ENCODE measurements at regions not wholly inside any gene's neighbourhood (a gene's known extent, or its start where the extent isn't known, plus 50 kb on each side); places are given as distances from the start of the nearest gene placed in this dataset.
"Not testable (repeated sequence)": the region's sequence is repeated elsewhere in the genome, so short reads cannot be mapped to it uniquely, and the experiment has no call there.

GRCh38 chr1:82813386-82813785, 1012.7 kb downstream of the ADGRL2 start:
- DNase-seq (ENCODE audit: low read depth in 4 of 4, low spot score in 3 of 4) = no peak

GRCh38 chr1:82810601-82811000, 1009.9 kb downstream of the ADGRL2 start:
- DNase-seq (ENCODE audit: low read depth in 4 of 4, low spot score in 3 of 4) = no peak

DNA sequence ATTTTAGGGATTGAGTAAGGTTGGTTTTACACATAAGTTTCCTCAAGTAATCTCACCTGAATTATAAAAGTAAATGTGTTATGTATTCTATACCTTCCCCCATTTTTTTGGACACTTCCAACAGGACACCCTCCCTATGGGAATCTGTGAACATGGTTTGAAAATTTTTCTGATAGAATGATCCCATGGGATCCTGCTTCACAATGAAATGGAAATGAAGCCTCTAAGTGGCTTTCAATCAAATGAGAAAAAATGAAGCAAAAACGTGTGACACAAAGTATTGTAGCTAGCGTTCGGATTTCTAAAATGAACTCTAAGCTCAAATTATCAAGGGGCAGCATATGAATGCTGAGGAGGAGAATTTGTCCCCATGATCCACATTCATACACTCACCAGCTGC, 1006.8 kb downstream of the ADGRL2 start:
- no peak for DNase-seq (ENCODE audit: low read depth in 4 of 4, low spot score in 3 of 4)

GRCh38 chr1:82806133-82806532, 1005.4 kb downstream of the ADGRL2 start:
- DNase-seq (ENCODE audit: low read depth in 4 of 4, low spot score in 3 of 4) = no peak

- DNase-seq (ENCODE audit: low read depth in 4 of 4, low spot score in 3 of 4) = no peak
Observed at GRCh38 chr1:82801176-82801575, 1000.4 kb downstream of the ADGRL2 start.

- DNase-seq (ENCODE audit: low read depth in 4 of 4, low spot score in 3 of 4) = no peak
Observed at GRCh38 chr1:82800721-82801120, 1000.0 kb downstream of the ADGRL2 start.

GRCh38 chr1:82799261-82799660, 998.5 kb downstream of the ADGRL2 start:
- no peak for DNase-seq (ENCODE audit: low read depth in 4 of 4, low spot score in 3 of 4)

DNA sequence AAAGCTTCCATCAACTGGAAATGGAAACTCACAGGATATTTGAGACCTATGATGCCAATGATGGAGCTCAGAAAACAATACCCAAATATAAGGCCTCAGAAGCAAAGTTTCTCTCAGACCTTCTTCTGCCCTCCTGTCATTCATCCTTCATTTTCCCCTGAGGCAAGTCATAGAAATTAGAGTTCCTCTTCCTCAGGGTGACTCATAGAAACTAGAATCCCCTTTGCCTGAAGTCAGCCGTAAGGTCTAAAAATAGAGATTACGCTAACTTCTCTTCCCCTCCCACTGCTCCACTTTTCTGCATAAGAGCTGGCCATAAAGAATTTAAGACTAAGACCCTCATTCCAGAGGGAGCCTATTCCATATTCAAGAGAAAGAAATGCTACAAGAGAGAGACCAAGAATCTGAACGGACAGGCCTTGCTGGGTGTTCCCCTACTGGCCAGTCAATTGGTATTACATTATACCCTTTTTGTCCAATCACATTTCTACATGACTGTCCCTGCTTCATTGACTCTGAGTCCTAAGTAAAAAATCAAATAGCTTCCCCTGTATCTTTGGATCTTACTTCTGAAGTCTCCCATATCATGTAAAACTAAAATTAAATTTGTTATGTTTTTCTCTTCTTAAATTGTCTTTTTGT, 994.9 kb downstream of the ADGRL2 start:
- no peak for DNase-seq (ENCODE audit: low read depth in 4 of 4, low spot score in 3 of 4)

DNA sequence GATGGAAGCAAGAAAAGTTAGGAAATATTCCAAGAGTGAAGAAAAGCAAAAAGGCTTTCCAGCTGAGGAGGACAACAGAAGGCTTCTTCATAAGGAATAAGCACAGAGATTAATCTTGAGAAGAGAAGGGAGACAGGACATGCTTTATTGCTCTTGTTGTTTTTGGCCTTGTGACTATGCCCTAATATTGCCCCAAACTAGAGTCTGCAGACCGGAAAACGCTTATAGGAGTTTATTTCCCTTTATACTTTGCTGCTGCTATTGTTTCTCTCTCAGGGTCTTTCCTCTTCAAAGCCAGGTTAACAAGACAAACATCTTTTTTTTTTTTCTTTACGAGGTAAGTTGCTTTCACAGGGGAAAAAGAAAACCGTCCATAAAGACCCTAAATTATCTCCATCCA, 991.4 kb downstream of the ADGRL2 start:
- DNase-seq (ENCODE audit: low read depth in 4 of 4, low spot score in 3 of 4) = no peak

DNA sequence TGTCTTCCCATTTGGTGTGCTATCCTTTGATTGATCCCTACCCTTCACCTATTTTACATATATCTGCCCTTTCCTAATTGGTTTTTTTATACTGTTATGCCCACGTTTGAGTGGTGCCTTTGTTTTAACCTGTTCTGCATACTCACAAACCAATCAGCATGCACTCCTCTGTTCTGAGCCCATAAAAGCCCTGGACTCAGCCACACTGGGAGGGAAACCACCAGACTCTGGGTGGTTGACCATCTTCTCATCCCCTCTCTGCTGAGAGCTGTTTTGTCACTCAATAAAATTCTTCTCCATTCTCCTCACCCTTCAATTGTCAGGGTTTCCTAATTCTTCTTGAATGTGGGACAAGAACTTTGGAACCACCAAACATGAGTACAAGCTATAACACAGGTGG, 989.8 kb downstream of the ADGRL2 start:
- no peak for DNase-seq (ENCODE audit: low read depth in 4 of 4, low spot score in 3 of 4)

- DNase-seq (ENCODE audit: low read depth in 4 of 4, low spot score in 3 of 4) = no peak
Observed at GRCh38 chr1:82788660-82789059, 987.9 kb downstream of the ADGRL2 start.

- no peak for DNase-seq (ENCODE audit: low read depth in 4 of 4, low spot score in 3 of 4)
Observed at GRCh38 chr1:82788038-82788437, 987.3 kb downstream of the ADGRL2 start.

- DNase-seq (ENCODE audit: low read depth in 4 of 4, low spot score in 3 of 4) = no peak
Observed at GRCh38 chr1:82786883-82787282, 986.1 kb downstream of the ADGRL2 start.

GRCh38 chr1:82785268-82785790, 984.6 kb downstream of the ADGRL2 start:
- DNase-seq (ENCODE audit: low read depth in 4 of 4, low spot score in 3 of 4) = no peak

- DNase-seq (ENCODE audit: low read depth in 4 of 4, low spot score in 3 of 4) = no peak
Observed at GRCh38 chr1:82783044-82783443, 982.3 kb downstream of the ADGRL2 start.

- no peak for DNase-seq (ENCODE audit: low read depth in 4 of 4, low spot score in 3 of 4)
Observed at GRCh38 chr1:82782599-82782998, 981.9 kb downstream of the ADGRL2 start.

GRCh38 chr1:82778612-82779011, 977.9 kb downstream of the ADGRL2 start:
- no peak for DNase-seq (ENCODE audit: low read depth in 4 of 4, low spot score in 3 of 4)

- DNase-seq (ENCODE audit: low read depth in 4 of 4, low spot score in 3 of 4) = no peak
Observed at GRCh38 chr1:82777240-82777639, 976.5 kb downstream of the ADGRL2 start.

DNA sequence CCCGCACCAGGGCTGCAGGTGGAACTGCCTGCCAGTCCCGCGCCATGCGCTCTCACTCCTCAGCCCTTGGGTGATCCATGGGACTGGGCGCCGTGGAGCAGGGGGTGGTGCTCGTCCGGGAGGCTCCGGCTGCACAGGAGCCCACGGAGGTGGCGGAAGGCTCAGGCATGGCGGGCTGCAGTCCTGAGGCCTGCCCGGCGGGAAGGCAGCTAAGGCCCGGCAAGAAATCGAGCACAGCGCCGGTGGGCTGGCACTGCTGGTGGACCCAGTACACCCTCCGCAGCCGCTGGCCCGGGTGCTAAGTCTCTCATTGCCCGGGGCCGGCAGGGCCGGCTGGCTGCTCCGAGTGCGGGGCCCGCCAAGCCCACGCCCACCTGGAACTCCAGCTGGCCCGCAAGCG, 976.0 kb downstream of the ADGRL2 start:
- not testable (repeated sequence) for DNase-seq (ENCODE audit: low read depth in 4 of 4, low spot score in 3 of 4)

DNA sequence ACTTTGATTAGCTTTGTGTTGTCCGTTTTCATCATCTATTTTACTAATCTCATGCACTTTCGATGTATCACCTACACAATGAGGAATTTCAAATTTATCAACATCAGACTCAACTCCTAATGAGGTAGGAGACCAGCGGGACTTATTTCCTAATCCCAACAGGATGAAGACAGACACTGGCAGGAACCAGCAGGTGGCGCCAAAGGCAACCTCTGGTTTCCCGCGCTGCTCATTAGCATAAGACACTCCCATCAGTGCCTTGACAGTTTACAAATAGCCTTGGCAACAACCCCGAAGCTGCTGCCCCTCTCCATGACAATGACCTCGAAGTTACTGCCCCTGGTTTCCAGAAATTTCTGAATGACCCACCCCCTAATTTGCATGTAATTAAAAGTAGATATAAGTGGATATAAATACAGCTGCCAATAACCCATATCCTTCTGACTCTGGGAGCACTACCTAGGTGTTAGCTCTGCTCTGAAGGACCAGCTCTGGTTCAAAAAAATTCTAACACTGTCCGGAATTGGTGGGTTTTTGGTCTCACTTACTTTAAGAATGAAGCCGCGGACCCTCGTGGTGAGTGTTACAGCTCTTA, 974.8 kb downstream of the ADGRL2 start:
- peak in 1 of 4 donors; percentile 18 for DNase-seq (ENCODE audit: low read depth in 4 of 4, low spot score in 3 of 4)

DNA sequence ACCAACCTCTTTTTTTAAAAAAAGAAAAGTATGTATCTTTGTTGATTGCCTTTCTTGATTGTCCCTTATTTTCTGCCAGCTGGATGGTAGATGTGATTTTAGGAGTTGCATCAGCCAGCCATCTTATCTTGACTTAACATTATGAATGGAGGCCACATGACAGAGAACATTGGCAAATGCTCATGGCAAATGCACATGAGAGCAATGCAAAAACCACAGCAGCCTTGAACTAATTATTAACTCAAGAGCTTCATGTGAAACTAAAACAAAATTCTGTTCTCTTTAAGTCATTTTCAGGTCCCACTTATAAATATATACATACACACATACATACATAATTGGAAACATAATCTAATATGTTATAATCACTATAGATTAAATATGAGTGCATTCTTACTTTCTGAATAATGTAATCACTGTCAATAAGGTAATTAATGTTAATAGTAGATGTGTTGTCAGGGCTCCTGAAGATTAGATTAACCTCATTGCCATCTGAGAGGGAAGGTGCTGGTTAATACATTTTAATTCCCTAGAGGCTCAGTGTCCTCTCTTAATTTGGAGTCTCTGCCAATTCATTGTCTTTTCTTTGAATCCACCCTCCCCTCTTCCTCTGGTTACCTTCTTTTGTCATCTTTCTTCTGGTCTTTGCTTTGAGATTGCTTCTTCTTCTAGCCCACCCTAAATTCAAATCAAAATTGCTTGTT, 962.2 kb downstream of the ADGRL2 start:
- DNase-seq (ENCODE audit: low read depth in 4 of 4, low spot score in 3 of 4) = no peak

DNA sequence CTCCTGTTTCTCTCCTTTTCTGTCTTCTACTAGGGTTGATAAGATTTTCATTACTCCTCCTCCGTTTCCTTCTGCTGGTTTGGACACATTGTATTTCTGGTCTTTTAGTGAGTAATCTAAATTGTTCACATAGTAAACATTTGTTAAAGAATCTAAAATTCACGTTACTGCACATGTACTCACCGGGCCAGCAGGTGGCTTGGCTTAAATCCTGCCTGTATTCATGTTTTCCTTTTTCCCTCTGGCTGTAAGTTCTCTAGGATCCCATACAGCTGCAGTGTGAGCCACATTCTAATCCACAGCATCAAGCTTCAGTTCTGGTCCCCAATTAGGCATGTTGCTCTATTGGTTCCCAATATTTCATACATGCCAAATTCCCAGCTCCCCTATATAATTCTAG, 958.3 kb downstream of the ADGRL2 start:
- no peak for DNase-seq (ENCODE audit: low read depth in 4 of 4, low spot score in 3 of 4)
